Activated T-cell treated with anti-CD3 and anti-CD28 coated beads, Interleukin-2, amount 50 U/mL, for 72 hours (primary cell): ENCODE measurements at regions not wholly inside any gene's neighbourhood (a gene's known extent, or its start where the extent isn't known, plus 50 kb on each side); places are given as distances from the start of the nearest gene placed in this dataset.

ENCODE experiments used
- ATAC-seq, 2 donors: fragments of 150-1000 bp; cut with Tn5 transposase; replicated peaks in 1 of 2; 2 replicates each; pipeline ENCODE4 v1.10.0; 2021; ENCODE audit warnings: moderate library complexity in 2 of 2, mild to moderate bottlenecking in 1 of 2
- DNase-seq, 2 donors: peaks; one replicate each; pipeline ENCODE4 v3.0.0; 2021 to 2022; ENCODE audit warnings: mixed read lengths in 1 of 2
- H3K27ac Mint-ChIP-seq: one replicate; pipeline ENCODE4 v1.8.0; 2022; ENCODE audit warnings: mild to moderate bottlenecking, moderate library complexity, mixed read lengths
- H3K27me3 Mint-ChIP-seq: one replicate; pipeline ENCODE4 v1.8.0; 2022; ENCODE audit warnings: low read depth, mixed read lengths
- H3K36me3 Mint-ChIP-seq, 2 donors: one replicate each; pipeline ENCODE4 v1.8.0; 2022; ENCODE audit warnings: mixed read lengths in 2 of 2, mild to moderate bottlenecking in 1 of 2; ENCODE audit not compliant: insufficient read depth in 2 of 2
- H3K4me1 Mint-ChIP-seq: one replicate; pipeline ENCODE4 v1.8.0; 2022; ENCODE audit warnings: low read depth, mixed read lengths
- H3K4me3 Mint-ChIP-seq, 2 donors: one replicate each; pipeline ENCODE4 v1.8.0; 2022; ENCODE audit warnings: mild to moderate bottlenecking in 2 of 2, mixed read lengths in 2 of 2, moderate library complexity in 2 of 2
- H3K9me3 Mint-ChIP-seq, 2 donors: one replicate each; pipeline ENCODE4 v1.8.0; 2022; ENCODE audit warnings: mixed read lengths in 2 of 2

DNA sequence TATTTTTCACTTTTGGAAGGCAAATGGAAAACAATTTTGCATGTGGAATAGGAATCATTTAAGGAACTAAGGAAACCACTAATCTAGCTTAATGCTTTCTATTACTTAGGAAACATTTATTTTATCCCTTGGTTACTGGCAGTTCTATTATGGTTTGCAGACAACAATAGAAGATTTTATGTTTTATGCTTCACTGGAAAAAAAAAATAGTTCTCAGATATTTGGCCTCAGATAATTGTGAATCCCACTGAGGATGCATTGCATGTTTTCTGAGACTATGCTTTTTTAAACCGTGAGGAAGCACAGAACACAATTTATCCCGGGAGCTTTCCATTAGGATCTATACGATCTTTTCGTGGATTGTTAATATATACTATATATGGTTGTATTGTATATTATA lies 356.9 kb downstream of the CSNK1G3 start:
- no peak overlapping the region for H3K27ac Mint-ChIP-seq
- no peaks in the 10 kb centered on the region for H3K36me3 Mint-ChIP-seq
- no peaks in the 10 kb centered on the region for H3K4me1 Mint-ChIP-seq
- peaks cover 0 to 2% of the 10 kb centered on the region in 2 donors for H3K9me3 Mint-ChIP-seq
- no peak for DNase-seq
- ATAC-seq, result no peak
- H3K4me3 Mint-ChIP-seq, result no peak overlapping the region
- H3K27me3 Mint-ChIP-seq, result no peaks in the 10 kb centered on the region

DNA sequence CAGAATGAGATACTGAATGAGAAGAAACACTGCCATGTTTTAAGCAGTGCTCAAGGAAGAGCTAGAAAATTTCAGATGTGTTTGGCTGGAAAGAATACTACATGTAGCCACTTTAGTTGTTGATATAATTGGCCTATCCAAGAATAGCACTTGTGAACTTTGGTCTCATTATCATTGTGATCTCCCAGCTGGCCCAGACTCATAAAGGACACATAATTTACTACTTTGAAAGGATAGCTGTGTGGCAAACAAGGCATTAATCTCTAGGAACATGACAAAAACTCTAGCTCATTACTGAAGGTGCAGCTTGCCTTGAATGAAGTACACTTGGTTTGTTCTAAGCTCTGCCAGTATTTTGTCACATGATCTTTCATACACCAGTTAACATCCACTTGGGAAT lies 356.3 kb downstream of the CSNK1G3 start:
- Mint-ChIP-seq H3K9me3 (peaks cover 0 to 2% of the 10 kb centered on the region in 2 donors), H3K4me1 (no peaks in the 10 kb centered on the region), H3K27me3 (no peaks in the 10 kb centered on the region), H3K27ac (no peak overlapping the region), H3K36me3 (no peaks in the 10 kb centered on the region), H3K4me3 (no peak overlapping the region)
- DNase-seq (no peak), ATAC-seq (no peak)

DNA sequence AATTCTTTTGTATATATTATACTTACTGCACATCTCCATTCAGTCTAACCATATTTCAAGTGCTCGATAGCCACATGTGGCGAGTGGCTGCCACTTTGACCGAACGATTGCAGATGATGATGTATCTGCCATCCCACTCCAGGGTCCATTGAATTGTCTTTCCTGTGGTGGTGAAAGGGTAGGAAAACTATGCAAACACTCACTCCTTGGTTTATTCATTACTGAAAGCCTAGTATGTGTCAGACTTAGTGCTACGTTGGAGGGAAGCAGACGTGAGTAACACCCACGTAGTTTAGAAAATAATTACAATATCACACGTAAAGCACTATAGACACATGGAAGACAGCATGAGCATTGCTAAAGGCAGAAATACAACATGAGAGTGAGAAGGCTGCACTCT lies 353.7 kb downstream of the CSNK1G3 start:
- no peak for ATAC-seq
- Mint-ChIP-seq H3K9me3 (peaks cover 0 to 2% of the 10 kb centered on the region in 2 donors), H3K27ac (no peak overlapping the region), H3K27me3 (no peaks in the 10 kb centered on the region), H3K36me3 (no peaks in the 10 kb centered on the region), H3K4me3 (no peak overlapping the region), H3K4me1 (no peaks in the 10 kb centered on the region)
- no peak for DNase-seq

DNA sequence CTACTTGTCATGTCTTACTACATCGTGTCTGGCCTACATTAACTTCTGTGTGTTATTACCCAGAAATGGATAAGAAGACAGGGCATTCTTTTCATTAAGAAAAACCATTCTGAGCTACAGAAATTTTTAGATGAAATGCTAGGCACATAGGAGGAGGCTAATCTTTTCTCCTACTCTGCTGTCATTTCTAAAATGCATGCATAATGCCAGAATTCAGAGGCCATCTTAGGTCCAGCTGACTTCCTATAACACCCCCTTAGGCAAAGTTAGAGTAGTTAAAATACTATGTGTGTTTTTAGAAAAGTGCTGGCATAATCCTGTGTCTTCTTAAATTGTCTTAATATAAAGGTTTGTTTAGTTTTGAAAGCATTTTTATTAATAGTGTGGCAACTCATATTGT lies 352.6 kb downstream of the CSNK1G3 start:
- no peak for ATAC-seq
- no peaks in the 10 kb centered on the region for H3K4me1 Mint-ChIP-seq
- no peak overlapping the region for H3K4me3 Mint-ChIP-seq
- H3K27ac Mint-ChIP-seq, result no peak overlapping the region
- DNase-seq, result no peak
- peaks cover 0 to 2% of the 10 kb centered on the region in 2 donors for H3K9me3 Mint-ChIP-seq
- H3K27me3 Mint-ChIP-seq, result no peaks in the 10 kb centered on the region
- no peaks in the 10 kb centered on the region for H3K36me3 Mint-ChIP-seq

DNA sequence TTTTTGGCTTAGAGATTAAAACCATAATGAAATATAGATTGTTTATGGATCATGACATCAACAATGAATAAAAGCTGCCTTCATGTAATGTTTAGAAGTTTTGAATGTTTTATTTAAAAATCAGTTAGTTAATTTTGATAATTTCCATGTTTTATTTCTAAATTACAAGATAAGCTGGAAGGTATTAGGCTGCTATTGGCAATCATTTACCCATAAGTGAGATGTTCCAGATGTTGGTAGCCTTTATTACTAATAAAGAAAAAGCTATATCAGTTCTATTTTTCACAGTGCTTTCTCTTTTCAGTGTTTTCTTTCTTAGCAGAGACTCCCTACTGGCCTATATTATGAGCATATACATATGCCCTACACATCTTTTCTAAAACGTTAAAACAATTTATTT lies 347.0 kb downstream of the CSNK1G3 start:
- Mint-ChIP-seq H3K27ac (no peak overlapping the region), H3K9me3 (peaks cover 0 to 2% of the 10 kb centered on the region in 2 donors), H3K4me3 (no peak overlapping the region), H3K36me3 (no peaks in the 10 kb centered on the region), H3K4me1 (no peaks in the 10 kb centered on the region), H3K27me3 (no peaks in the 10 kb centered on the region)
- ATAC-seq (no peak), DNase-seq (no peak)

DNA sequence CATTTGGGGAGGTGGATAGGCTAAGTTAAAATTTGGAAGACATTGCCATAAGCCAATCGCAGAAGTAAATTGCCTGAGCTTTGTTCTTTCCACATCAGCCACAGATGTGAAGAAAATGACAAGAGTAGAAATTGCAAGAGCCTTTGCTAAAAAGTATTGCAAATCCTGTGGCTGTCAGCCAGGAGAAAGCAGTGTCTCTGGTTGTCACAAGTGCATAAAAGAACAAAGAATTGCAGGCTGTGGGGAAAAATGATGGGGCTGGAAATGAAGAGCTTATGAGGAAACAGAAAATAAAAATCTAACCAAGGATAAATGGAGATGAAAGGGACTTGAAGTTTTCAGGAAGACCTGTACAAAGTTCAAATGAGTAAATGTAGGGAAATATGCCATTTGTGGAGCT lies 344.8 kb downstream of the CSNK1G3 start:
- Mint-ChIP-seq H3K4me1 (no peaks in the 10 kb centered on the region), H3K27ac (no peak overlapping the region), H3K9me3 (peaks cover 0 to 2% of the 10 kb centered on the region in 2 donors), H3K36me3 (no peaks in the 10 kb centered on the region), H3K27me3 (no peaks in the 10 kb centered on the region), H3K4me3 (no peak overlapping the region)
- no peak for DNase-seq
- ATAC-seq, result no peak

DNA sequence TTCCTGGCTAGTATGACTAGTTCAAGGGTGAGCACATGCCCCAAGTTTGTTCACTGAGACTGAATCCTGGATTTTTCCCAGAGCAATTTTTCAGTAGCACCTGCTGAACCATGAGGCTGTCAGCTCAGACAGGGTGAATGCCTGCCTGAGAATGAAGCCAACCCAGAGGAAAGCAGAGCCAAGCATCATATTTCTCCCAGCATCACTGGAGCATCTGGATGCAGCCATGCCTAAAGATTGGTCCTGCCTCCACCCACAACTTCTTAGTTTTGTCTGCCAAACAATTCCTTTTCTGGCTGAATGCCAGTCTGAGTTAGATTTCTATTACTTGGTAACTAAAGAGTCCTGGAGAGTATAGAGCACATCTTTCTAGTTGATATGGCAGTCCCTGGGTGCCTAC lies 343.6 kb downstream of the CSNK1G3 start:
- H3K27ac Mint-ChIP-seq, result no peak overlapping the region
- no peaks in the 10 kb centered on the region for H3K27me3 Mint-ChIP-seq
- H3K4me3 Mint-ChIP-seq, result no peak overlapping the region
- ATAC-seq (no peak), DNase-seq (no peak)
- H3K36me3 Mint-ChIP-seq, result no peaks in the 10 kb centered on the region
- no peaks in the 10 kb centered on the region for H3K4me1 Mint-ChIP-seq
- peaks cover 0 to 3% of the 10 kb centered on the region in 2 donors for H3K9me3 Mint-ChIP-seq

DNA sequence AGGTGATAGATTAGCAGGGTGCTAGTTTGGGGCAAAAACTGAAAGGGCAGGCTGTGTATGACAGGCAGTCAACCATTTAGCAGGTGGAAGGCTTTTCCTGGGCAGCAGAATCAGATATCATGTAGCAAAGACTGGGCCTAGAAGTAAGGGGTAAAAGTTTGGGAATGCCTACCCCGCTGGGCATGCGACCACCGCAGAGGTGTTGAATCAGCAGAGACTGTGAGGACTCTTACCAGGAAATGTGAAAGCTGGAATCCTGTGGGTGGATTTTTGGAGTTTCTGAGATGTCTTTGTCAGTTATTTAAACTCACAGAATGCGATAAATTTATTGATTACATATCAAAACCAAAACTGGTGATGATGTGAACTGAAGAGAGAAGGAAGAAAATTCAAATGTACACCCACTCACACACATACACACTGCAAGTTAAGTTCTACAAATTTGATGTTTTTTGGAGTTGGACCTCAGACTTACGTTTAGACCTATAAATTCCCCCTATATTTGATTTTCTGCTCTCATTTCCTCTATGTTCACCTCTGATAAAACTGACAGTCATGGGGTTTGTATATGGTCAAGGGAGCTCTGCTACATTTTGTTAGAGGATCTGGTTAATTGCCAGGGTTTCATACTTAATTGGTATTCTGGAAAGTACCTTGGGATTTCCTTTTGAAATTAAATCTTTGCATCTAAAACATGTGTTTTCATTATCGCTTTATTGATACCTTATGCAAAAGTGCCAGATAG lies 333.6 kb downstream of the CSNK1G3 start:
- no peaks in the 10 kb centered on the region for H3K36me3 Mint-ChIP-seq
- DNase-seq, result no peak
- H3K4me3 Mint-ChIP-seq, result no peak overlapping the region
- H3K27me3 Mint-ChIP-seq, result no peaks in the 10 kb centered on the region
- H3K9me3 Mint-ChIP-seq, result peaks cover 2 to 4% of the 10 kb centered on the region in 2 donors
- no peak overlapping the region for H3K27ac Mint-ChIP-seq
- no peak for ATAC-seq
- no peaks in the 10 kb centered on the region for H3K4me1 Mint-ChIP-seq

DNA sequence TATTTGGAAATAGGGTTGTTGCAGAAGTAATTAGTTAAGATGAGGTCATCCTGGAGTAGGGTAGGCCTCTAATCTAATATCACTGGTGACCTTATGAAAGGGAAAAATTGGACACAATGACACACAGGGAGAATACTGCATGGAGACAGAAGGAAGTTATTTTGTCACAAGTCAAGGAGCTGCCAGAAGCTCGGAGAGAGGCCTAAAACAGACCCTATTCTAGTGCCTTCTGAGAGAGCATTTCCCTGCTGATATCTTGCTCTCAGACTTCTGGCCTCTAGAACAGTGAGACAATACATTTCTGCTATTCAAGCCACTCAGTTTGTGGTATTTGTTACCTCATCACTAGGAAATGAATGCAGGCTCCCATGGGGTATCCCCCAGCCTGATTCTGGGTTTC lies 332.9 kb downstream of the CSNK1G3 start:
- Mint-ChIP-seq H3K4me3 (no peak overlapping the region), H3K27ac (no peak overlapping the region), H3K27me3 (no peaks in the 10 kb centered on the region), H3K4me1 (no peaks in the 10 kb centered on the region), H3K36me3 (no peaks in the 10 kb centered on the region), H3K9me3 (peaks cover 2 to 4% of the 10 kb centered on the region in 2 donors)
- no peak for DNase-seq
- ATAC-seq, result no peak

DNA sequence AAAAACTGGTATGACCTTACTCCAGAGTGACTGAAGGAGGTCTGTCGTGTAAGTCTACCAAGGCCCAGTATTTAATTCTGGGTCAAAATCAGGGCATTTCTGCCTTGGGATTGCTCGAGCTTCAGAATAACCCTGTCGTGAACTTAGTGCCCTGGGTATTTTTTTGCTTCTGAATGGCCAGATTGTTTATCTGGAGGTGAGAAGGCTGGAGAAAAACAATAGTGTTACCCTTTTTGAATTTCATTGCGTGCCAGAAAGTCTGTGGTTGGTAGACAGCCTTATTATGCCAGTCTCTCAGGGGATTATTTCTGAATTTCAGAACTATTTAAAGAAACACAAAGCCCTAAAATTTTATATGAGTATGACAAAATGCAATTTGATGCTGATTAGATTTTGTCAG lies 323.4 kb downstream of the CSNK1G3 start:
- H3K4me3 Mint-ChIP-seq, result no peak overlapping the region
- DNase-seq, result no peak
- no peak for ATAC-seq
- no peaks in the 10 kb centered on the region for H3K27me3 Mint-ChIP-seq
- no peaks in the 10 kb centered on the region for H3K36me3 Mint-ChIP-seq
- H3K4me1 Mint-ChIP-seq, result no peaks in the 10 kb centered on the region
- peaks cover 1 to 4% of the 10 kb centered on the region in 2 donors for H3K9me3 Mint-ChIP-seq
- no peak overlapping the region for H3K27ac Mint-ChIP-seq

DNA sequence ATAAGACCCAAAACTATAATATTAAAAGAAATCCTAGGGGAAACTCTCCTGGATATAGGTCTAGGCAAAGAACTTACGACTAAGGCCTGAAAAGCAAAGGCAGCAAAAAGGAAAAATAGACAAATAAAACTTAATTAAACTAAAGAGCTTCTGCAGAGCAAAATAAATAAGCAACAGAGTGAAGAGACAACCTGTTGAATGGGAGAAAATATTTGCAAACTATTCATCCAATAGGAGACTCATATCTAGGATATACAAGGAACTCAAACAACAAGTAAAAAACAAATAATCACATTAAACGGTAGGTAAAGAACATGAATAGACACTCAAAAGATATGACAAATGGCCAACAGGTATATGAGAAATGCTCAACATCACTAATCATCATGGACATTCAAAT lies 318.6 kb downstream of the CSNK1G3 start:
- DNase-seq, result no peak
- peaks cover 1 to 4% of the 10 kb centered on the region in 2 donors for H3K9me3 Mint-ChIP-seq

DNA sequence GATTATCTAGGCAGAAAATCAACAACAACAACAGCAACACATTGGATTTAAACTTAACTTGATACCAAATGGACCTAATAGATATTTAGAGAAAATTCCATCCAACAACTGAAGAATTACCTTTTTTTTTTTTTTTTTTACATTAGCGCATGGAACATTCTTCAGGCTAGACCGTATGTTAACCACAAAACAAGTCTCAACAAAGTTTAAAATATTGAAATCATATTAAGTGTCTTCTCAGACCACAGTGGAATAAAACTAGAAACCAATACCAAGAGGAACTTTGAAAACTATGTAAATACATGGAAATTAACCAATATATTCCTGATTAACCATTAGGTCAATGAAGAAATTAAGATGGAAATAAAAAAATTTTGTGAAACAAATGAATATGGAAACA lies 315.8 kb downstream of the CSNK1G3 start:
- ATAC-seq, result no peak
- Mint-ChIP-seq H3K36me3 (no peaks in the 10 kb centered on the region), H3K4me3 (no peak overlapping the region), H3K27ac (no peak overlapping the region), H3K9me3 (peaks cover 4% of the 10 kb centered on the region in 2 donors), H3K27me3 (no peaks in the 10 kb centered on the region), H3K4me1 (no peaks in the 10 kb centered on the region)
- DNase-seq, result no peak

More for the DNA sequence above, 318.6 kb downstream of the CSNK1G3 start:
- no peaks in the 10 kb centered on the region for H3K4me1 Mint-ChIP-seq
- H3K27me3 Mint-ChIP-seq, result no peaks in the 10 kb centered on the region
- H3K36me3 Mint-ChIP-seq, result no peaks in the 10 kb centered on the region
- no peak overlapping the region for H3K4me3 Mint-ChIP-seq
- no peak overlapping the region for H3K27ac Mint-ChIP-seq
- ATAC-seq, result no peak

DNA sequence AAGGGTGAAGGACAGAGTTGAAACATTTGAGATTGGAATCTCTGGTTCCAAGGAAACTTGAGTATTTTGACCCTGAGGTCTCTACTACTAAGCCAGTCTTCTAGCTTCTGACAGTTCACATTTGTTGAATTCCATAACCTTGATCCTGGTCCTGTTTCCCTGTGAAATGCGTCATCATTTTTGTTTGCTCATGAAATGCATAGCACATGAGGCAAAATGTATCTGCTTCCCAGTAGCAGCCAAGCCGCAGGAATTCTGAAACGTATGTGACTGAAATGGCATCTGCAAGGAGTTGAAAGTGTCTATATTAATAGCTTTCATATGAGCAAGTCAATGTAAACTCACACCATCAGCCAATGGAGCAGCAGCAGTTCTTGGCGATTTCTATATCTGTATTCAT lies 307.9 kb downstream of the CSNK1G3 start:
- Mint-ChIP-seq H3K36me3 (no peaks in the 10 kb centered on the region), H3K27me3 (no peaks in the 10 kb centered on the region), H3K9me3 (peaks cover 2 to 4% of the 10 kb centered on the region in 2 donors), H3K4me3 (no peak overlapping the region), H3K4me1 (no peaks in the 10 kb centered on the region), H3K27ac (no peak overlapping the region)
- ATAC-seq (no peak), DNase-seq (no peak)

DNA sequence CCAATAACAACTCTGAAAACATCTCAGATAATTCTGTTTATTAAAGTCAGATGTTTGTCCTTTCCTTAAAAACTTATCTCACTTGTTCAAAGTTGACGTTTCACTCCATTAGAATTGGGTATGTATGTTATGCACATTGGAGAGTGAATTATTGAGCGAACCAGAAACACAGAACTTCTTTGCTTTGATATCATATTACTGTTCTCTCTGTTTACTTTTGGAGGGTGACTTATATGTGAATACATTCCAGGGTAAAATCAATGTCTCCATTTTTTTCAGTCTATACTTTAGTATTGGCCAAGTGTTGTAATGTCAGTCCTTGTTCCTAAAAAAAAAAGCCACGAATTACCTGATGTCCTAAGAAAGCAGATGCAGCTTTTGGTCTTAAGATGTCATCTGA lies 307.4 kb downstream of the CSNK1G3 start:
- Mint-ChIP-seq H3K27me3 (no peaks in the 10 kb centered on the region), H3K36me3 (no peaks in the 10 kb centered on the region), H3K4me1 (no peaks in the 10 kb centered on the region), H3K27ac (no peak overlapping the region), H3K9me3 (peaks cover 2 to 4% of the 10 kb centered on the region in 2 donors), H3K4me3 (no peak overlapping the region)
- no peak for ATAC-seq
- no peak for DNase-seq
